K562 (cell line): ENCODE measurements at regions not wholly inside any gene's neighbourhood (a gene's known extent, or its start where the extent isn't known, plus 50 kb on each side); places are given as distances from the start of the nearest gene placed in this dataset.

Experiments used
- CAMTA2 ChIP-seq: fragments of 250-450 bp; sonication (Bioruptor Pico); conservative IDR thresholded peaks from 2 replicates; pipeline ENCODE4 v1.5.1; 2022
- GMEB1 ChIP-seq: fragments of 250-450 bp; sonication (Bioruptor Pico); IDR thresholded peaks from 2 replicates; pipeline ENCODE4 v1.4.0; 2020; ENCODE audit warnings: mild to moderate bottlenecking
- IRF9 ChIP-seq: fragments of 450-650 bp; IDR thresholded peaks from 2 replicates; pipeline ENCODE4 v1.6.1; 2016; ENCODE audit warnings: missing biosample characterization, missing genetic modification characterization
- MAFF ChIP-seq: IDR thresholded peaks from 2 replicates; pipeline ENCODE4 v1.6.1; 2012; ENCODE audit warnings: low read length, improper control_type of control experiment
- MAX ChIP-seq: sonication (generic); formaldehyde crosslinking; IDR thresholded peaks from 2 replicates; pipeline ENCODE4 v1.9.0; 2022; ENCODE audit warnings: mild to moderate bottlenecking, missing genetic modification reagents
- POU5F1 ChIP-seq: fragments of 150-350 bp; IDR thresholded peaks from 2 replicates; pipeline ENCODE4 v1.6.1; 2014; ENCODE audit warnings: borderline replicate concordance, low read length, low read depth, mild to moderate bottlenecking; ENCODE audit not compliant: partially characterized antibody

- TF ChIP-seq MAFF (no peak), IRF9 (no peak), GMEB1 (CRISPR knock-in tag) (no peak), POU5F1 (no peak), CAMTA2 (CRISPR knock-in tag) (no peak), MAX (CRISPR knock-in tag) (no peak)
Observed at GRCh38 chr1:208803011-208803811, 559.0 kb upstream of the PLXNA2 start (continued).
